Kidney epithelial cell (primary cell): ENCODE measurements at regions not wholly inside any gene's neighbourhood (a gene's known extent, or its start where the extent isn't known, plus 50 kb on each side); places are given as distances from the start of the nearest gene placed in this dataset.

Experiments
- DNase-seq: peaks from one replicate; pipeline ENCODE4 v3.0.0-alpha.2; 2010; ENCODE audit warnings: low read depth
- H3K27me3 ChIP-seq: 2 replicates; pipeline ENCODE4 v1.6.0; 2011; ENCODE audit warnings: low read length; ENCODE audit not compliant: control insufficient read depth, insufficient read depth
- H3K36me3 ChIP-seq: 2 replicates; pipeline ENCODE4 v1.5.1; 2011; ENCODE audit warnings: low read length; ENCODE audit not compliant: control insufficient read depth, insufficient read depth
- H3K4me3 ChIP-seq: 2 replicates; pipeline ENCODE4 v1.5.1; 2011; ENCODE audit warnings: low read depth, mild to moderate bottlenecking, control low read depth, low read length
- TF ChIP-seq, protein P1 (sequence below): IDR thresholded peaks from 2 replicates; pipeline ENCODE4 v1.5.1; 2011; ENCODE audit warnings: mild to moderate bottlenecking, moderate library complexity, low read length, control low read depth, inconsistent platforms; ENCODE audit not compliant: insufficient read depth, poor library complexity, severe bottlenecking

- Histone ChIP-seq H3K27me3 (no peaks in the 10 kb centered on the region), H3K36me3 (no peaks in the 10 kb centered on the region), H3K4me3 (no peak overlapping the region)
- DNase-seq = no peak
- TF ChIP-seq, protein P1, sequence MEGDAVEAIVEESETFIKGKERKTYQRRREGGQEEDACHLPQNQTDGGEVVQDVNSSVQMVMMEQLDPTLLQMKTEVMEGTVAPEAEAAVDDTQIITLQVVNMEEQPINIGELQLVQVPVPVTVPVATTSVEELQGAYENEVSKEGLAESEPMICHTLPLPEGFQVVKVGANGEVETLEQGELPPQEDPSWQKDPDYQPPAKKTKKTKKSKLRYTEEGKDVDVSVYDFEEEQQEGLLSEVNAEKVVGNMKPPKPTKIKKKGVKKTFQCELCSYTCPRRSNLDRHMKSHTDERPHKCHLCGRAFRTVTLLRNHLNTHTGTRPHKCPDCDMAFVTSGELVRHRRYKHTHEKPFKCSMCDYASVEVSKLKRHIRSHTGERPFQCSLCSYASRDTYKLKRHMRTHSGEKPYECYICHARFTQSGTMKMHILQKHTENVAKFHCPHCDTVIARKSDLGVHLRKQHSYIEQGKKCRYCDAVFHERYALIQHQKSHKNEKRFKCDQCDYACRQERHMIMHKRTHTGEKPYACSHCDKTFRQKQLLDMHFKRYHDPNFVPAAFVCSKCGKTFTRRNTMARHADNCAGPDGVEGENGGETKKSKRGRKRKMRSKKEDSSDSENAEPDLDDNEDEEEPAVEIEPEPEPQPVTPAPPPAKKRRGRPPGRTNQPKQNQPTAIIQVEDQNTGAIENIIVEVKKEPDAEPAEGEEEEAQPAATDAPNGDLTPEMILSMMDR = no peak
Measured at GRCh38 chr1:73821520-73821919, 376.5 kb downstream of the LRRIQ3 start.

GRCh38 chr1:73820843-73821242 lies 377.1 kb downstream of the LRRIQ3 start:
- Histone ChIP-seq H3K36me3 (no peaks in the 10 kb centered on the region), H3K27me3 (no peaks in the 10 kb centered on the region), H3K4me3 (no peak overlapping the region)
- no peak for DNase-seq
- TF ChIP-seq, protein P1 = no peak

DNA sequence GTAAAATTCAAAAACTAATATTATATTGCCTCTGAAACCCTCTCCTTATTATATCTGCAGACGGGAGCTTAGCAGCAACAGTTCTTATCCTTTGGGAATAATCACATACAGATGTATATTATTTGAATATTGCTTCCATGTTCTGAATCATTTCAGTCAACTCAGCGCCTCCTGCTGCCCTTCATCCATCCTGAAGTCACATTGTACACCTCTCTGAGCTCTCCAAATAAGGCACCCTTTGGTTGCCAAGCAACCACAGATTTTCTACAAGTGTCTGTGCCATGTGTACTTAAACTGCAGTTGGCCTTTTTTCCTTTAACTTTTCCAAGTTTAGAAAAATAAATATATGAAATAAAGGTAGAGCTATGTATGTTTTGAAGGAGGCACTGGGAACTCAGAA lies 384.3 kb downstream of the LRRIQ3 start:
- TF ChIP-seq, protein P1 = no peak
- Histone ChIP-seq H3K4me3 (no peak overlapping the region), H3K36me3 (no peaks in the 10 kb centered on the region), H3K27me3 (no peaks in the 10 kb centered on the region)
- no peak for DNase-seq

DNA sequence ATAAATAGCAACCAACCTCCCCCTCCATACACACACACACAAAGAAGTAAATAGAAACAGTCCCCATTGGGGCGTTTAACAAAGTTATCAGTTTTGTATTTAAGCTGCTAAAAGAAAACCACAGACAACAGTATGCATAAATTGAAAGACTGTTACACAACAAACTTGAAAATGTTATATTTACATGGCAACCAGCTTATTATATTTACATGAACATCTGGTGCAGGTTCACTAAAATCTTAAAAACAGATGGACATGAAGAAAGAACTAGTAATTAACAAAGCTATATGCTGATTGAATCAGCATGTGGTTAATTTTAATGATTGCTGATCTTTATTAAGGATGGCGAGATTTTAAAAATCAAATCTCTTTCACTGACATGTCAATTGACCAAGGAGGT lies 384.7 kb downstream of the LRRIQ3 start:
- H3K36me3 ChIP-seq = no peaks in the 10 kb centered on the region
- TF ChIP-seq, protein P1 = no peak
- no peaks in the 10 kb centered on the region for H3K27me3 ChIP-seq
- H3K4me3 ChIP-seq = no peak overlapping the region
- no peak for DNase-seq

DNA sequence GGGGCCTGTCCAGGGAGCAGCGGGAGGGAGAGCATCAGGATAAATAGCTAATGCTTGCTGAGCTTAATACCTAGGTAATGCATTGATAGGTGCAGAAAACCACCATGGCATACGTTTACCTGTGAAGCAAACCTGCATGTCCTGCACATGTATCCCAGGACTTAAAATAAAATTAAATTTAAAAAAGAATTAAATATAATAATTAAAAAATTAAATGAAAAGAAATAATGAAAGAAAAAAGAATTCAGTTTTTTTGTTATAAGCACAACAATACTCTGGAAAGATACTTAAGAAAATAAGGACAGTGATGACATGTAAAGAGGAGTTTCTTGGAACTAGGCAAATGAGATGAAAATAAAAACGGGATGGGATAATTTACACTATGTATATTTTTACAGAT lies 386.2 kb downstream of the LRRIQ3 start:
- DNase-seq = no peak
- no peak overlapping the region for H3K4me3 ChIP-seq
- no peaks in the 10 kb centered on the region for H3K36me3 ChIP-seq
- TF ChIP-seq, protein P1 = no peak
- H3K27me3 ChIP-seq = no peaks in the 10 kb centered on the region

DNA sequence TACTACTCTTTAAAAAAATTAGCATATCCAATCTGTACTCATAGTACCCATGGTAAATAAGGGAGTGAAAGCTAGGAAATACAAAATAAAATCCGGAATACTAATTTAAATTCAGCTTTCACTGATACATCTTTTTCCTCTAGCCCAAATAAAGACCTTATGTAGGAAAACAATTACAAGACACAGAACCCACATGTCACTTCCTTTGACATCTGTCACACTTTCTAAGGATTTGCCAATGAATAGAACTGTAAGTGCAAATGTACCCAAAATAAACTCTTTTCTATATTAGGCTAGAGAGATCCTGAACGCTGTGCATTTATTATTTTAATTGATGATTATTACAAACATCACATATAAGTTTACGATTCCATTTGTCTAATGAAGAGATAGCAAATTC lies 393.0 kb downstream of the LRRIQ3 start:
- Histone ChIP-seq H3K4me3 (no peak overlapping the region), H3K36me3 (no peaks in the 10 kb centered on the region), H3K27me3 (no peaks in the 10 kb centered on the region)
- no peak for DNase-seq
- TF ChIP-seq, protein P1 = no peak
